ENCODE measurements at regions not wholly inside any gene's neighbourhood (a gene's known extent, or its start where the extent isn't known, plus 50 kb on each side); places are given as distances from the start of the nearest gene placed in this dataset.

- TF ChIP-seq HDAC2 (IDR thresholded peaks at IDR 0.05) (no peak), RCOR1 (IDR thresholded peaks at IDR 0.05; ENCODE audit: low read depth, low read length) (no peak), RAD21 (conservative IDR thresholded peaks at IDR 0.05 in 1 of 2, IDR thresholded peaks at IDR 0.05 in 1 of 2) (no peak), EHMT2 (IDR thresholded peaks at IDR 0.05; ENCODE audit: low read depth) (no peak), CHD4 (IDR thresholded peaks at IDR 0.05; ENCODE audit: borderline replicate concordance) (no peak), POLR2A (IDR thresholded peaks at IDR 0.05; ENCODE audit: low read length) (no peak), EP300 (IDR thresholded peaks at IDR 0.05) (no peak)
- TF ChIP-seq, protein P1, sequence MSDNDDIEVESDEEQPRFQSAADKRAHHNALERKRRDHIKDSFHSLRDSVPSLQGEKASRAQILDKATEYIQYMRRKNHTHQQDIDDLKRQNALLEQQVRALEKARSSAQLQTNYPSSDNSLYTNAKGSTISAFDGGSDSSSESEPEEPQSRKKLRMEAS (IDR thresholded peaks at IDR 0.05), result no peak
- TF ChIP-seq, protein P2, sequence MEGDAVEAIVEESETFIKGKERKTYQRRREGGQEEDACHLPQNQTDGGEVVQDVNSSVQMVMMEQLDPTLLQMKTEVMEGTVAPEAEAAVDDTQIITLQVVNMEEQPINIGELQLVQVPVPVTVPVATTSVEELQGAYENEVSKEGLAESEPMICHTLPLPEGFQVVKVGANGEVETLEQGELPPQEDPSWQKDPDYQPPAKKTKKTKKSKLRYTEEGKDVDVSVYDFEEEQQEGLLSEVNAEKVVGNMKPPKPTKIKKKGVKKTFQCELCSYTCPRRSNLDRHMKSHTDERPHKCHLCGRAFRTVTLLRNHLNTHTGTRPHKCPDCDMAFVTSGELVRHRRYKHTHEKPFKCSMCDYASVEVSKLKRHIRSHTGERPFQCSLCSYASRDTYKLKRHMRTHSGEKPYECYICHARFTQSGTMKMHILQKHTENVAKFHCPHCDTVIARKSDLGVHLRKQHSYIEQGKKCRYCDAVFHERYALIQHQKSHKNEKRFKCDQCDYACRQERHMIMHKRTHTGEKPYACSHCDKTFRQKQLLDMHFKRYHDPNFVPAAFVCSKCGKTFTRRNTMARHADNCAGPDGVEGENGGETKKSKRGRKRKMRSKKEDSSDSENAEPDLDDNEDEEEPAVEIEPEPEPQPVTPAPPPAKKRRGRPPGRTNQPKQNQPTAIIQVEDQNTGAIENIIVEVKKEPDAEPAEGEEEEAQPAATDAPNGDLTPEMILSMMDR (IDR thresholded peaks at IDR 0.05), result no peak
- TF ChIP-seq, protein P3, sequence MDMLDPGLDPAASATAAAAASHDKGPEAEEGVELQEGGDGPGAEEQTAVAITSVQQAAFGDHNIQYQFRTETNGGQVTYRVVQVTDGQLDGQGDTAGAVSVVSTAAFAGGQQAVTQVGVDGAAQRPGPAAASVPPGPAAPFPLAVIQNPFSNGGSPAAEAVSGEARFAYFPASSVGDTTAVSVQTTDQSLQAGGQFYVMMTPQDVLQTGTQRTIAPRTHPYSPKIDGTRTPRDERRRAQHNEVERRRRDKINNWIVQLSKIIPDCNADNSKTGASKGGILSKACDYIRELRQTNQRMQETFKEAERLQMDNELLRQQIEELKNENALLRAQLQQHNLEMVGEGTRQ (IDR thresholded peaks at IDR 0.05), result no peak
Observed at GRCh38 chr15:52925130-52925529, 135.0 kb upstream of the ONECUT1 start.
